Left lung (tissue), 4 donors: ENCODE measurements at regions not wholly inside any gene's neighbourhood (a gene's known extent, or its start where the extent isn't known, plus 50 kb on each side); places are given as distances from the start of the nearest gene placed in this dataset.

Source experiments
- ATAC-seq: fragments of 200-7000 bp; cut with Tn5 transposase; one replicate; pipeline ENCODE4 v1.9.1; 2020; ENCODE audit warnings: moderate library complexity
- DNase-seq, 4 donors: peaks; one replicate each; pipeline ENCODE4 v3.0.0-alpha.2; 2013 to 2020
- H3K27ac ChIP-seq, 2 donors: fragments of 200-600 bp; sonication (generic) in 1 of 2; one replicate each; pipeline versions ENCODE4 v1.5.0 to v1.8.0; 2020 to 2021
- H3K27me3 ChIP-seq, 2 donors: fragments of 200-600 bp; sonication (generic) in 1 of 2; one replicate each; pipeline versions ENCODE4 v1.5.0 to v1.8.0; 2020 to 2021
- H3K36me3 ChIP-seq, 2 donors: fragments of 200-600 bp; sonication (generic) in 1 of 2; one replicate each; pipeline versions ENCODE4 v1.5.0 to v1.8.0; 2020 to 2021
- H3K4me1 ChIP-seq, 2 donors: fragments of 200-600 bp; one replicate each; pipeline ENCODE4 v1.8.0; 2021
- H3K4me3 ChIP-seq, 2 donors: fragments of 200-600 bp; sonication (generic) in 1 of 2; one replicate each; pipeline versions ENCODE4 v1.5.0 to v1.8.0; 2020 to 2021; ENCODE audit warnings: mild to moderate bottlenecking in 1 of 2
- H3K9me3 ChIP-seq, 2 donors: fragments of 200-600 bp; sonication (generic) in 1 of 2; one replicate each; pipeline versions ENCODE4 v1.5.0 to v1.8.0; 2020 to 2021
- intact Hi-C, 2 donors: fragments of 100-400 bp; cut with DNase I; formaldehyde crosslinking; loops; one replicate each; pipeline versions ENCODE4 v1.11.2 to v1.14.2; 2022
- TF ChIP-seq, protein P1 (sequence below), 2 donors: fragments of 200-600 bp; sonication (generic) in 1 of 2; IDR thresholded peaks; one replicate each; pipeline versions ENCODE4 v1.5.0 to v1.8.0; 2021; ENCODE audit warnings: antibody characterized with exemption in 2 of 2
- donor health status: DM: no; HTN: yes; CAD: no.
- donor health status: DM: no; HTN: no; CAD: no.

DNA sequence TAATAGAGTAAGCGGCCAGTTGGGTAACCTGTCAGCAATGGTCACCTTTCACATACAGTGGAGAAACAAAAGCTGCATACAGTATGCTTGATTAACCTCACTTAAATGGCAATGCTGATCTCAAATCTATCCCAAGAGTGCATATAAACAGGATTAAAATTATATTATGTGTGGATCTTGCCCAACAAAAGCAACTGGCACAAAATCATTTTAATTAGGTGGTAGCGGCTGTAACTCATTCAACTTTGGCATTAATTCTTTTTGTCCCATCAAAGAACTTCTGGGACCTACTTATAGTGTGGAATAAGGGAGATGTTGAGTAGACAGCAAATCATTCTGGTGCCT lies 167.8 kb upstream of the VRK2 start:
- Histone ChIP-seq H3K27me3 (no peaks in the 10 kb centered on the region), H3K9me3 (no peaks in the 10 kb centered on the region), H3K27ac (no peak overlapping the region), H3K36me3 (no peaks in the 10 kb centered on the region), H3K4me1 (no peaks in the 10 kb centered on the region), H3K4me3 (no peak overlapping the region)
- ATAC-seq: no peak
- DNase-seq: no peak
- intact Hi-C loops: no loop called here
- TF ChIP-seq, protein P1, sequence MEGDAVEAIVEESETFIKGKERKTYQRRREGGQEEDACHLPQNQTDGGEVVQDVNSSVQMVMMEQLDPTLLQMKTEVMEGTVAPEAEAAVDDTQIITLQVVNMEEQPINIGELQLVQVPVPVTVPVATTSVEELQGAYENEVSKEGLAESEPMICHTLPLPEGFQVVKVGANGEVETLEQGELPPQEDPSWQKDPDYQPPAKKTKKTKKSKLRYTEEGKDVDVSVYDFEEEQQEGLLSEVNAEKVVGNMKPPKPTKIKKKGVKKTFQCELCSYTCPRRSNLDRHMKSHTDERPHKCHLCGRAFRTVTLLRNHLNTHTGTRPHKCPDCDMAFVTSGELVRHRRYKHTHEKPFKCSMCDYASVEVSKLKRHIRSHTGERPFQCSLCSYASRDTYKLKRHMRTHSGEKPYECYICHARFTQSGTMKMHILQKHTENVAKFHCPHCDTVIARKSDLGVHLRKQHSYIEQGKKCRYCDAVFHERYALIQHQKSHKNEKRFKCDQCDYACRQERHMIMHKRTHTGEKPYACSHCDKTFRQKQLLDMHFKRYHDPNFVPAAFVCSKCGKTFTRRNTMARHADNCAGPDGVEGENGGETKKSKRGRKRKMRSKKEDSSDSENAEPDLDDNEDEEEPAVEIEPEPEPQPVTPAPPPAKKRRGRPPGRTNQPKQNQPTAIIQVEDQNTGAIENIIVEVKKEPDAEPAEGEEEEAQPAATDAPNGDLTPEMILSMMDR (IDR thresholded peaks at IDR 0.05): no peak

DNA sequence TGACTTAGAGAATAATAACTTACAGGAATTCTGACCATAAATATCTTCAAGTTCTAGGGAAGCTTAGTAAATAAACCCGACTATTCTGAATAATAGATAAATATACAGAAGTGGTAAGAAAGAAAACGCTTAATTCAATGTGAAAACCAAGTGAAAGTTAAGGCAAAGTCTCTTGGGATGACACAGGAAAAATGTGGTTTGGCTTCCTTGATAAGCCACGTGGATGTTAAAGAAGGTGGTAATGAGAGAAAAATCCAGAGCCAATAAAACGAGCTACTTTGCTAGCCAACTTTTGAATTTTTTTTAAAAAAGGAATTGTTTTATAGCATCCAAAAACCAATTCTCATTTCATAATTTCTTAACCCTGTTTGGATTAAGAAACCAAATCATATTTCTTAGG lies 166.2 kb upstream of the VRK2 start:
- DNase-seq (no peak), ATAC-seq (no peak)
- no peaks in the 10 kb centered on the region for H3K9me3 ChIP-seq
- TF ChIP-seq, protein P1 (IDR thresholded peaks at IDR 0.05): no peak
- no peak overlapping the region for H3K27ac ChIP-seq
- no peaks in the 10 kb centered on the region for H3K36me3 ChIP-seq
- H3K4me1 ChIP-seq: no peaks in the 10 kb centered on the region
- H3K27me3 ChIP-seq: no peaks in the 10 kb centered on the region
- intact Hi-C loops: no loop called here
- H3K4me3 ChIP-seq: no peak overlapping the region

DNA sequence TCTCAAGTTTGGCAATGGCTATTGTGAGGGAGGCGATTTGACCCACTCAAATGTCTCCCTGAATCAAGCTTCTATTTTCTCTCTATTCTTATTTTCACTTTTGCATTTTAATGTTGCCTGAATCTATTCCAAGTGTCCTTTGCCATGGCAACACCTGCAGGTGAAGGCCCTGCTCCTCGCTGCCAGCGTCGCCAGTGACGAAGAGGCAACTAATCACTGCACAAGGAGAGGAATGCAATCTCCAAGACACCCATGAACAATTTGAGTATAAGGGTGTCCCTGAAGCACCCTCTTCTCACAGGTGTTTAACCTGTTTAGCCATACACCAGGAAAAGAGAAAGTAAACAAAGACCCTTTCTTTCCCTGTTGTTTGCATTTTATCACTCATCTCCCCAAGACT lies 165.6 kb upstream of the VRK2 start:
- DNase-seq: peak in 1 of 4 donors; percentile 58
- TF ChIP-seq, protein P1 (IDR thresholded peaks at IDR 0.05): no peak
- peak; percentile 14 for ATAC-seq
- Histone ChIP-seq H3K4me1 (no peaks in the 10 kb centered on the region), H3K36me3 (no peaks in the 10 kb centered on the region), H3K27me3 (no peaks in the 10 kb centered on the region), H3K9me3 (no peaks in the 10 kb centered on the region), H3K27ac (no peak overlapping the region), H3K4me3 (no peak overlapping the region)
- intact Hi-C loops: no loop called here

DNA sequence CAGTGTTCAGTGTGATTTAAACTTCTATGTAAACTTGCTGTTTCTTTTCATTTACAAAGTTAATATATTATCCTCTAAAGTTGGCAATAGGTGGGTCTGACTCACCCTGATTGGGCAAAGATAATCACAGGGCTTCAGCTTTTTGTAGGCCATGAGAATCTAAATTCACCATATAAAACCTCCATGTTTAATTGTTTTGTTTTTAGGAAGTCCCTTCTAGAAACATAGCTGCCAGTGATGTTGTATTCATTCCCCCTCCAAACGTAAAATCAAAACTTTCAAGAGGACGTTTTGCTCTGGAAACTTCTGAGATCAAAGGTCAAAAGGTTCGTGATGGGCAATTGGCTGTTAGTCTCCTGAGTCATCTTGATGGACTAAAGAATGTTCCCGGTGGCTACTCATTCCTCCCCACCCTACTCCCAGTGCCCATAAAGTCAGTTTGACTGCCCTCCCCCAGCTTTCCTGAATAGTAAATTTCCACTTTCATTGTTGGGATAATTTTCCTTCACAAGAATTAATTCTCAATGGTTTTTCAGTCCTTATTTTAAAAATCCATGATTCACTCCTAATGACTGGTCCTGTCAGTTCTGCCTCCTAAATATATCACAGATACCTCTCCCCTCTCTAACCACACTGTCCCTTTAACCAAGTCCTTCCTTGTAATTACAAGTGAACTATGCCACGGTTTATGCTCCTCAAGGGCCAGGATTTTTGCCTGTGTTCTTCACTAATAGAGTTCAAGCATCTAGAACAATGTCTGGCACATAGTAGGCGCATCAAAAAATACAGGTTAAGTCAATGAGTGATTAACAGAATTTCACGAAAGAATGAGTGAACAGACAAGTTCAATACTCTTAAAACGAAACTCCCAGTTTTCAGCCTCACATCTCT lies 164.4 kb upstream of the VRK2 start:
- intact Hi-C loops: no loop called here
- no peaks in the 10 kb centered on the region for H3K9me3 ChIP-seq
- no peak overlapping the region for H3K27ac ChIP-seq
- TF ChIP-seq, protein P1 (IDR thresholded peaks at IDR 0.05): no peak
- ATAC-seq (no peak), DNase-seq (no peak)
- no peaks in the 10 kb centered on the region for H3K36me3 ChIP-seq
- H3K4me1 ChIP-seq: no peaks in the 10 kb centered on the region
- H3K4me3 ChIP-seq: no peak overlapping the region
- no peaks in the 10 kb centered on the region for H3K27me3 ChIP-seq

DNA sequence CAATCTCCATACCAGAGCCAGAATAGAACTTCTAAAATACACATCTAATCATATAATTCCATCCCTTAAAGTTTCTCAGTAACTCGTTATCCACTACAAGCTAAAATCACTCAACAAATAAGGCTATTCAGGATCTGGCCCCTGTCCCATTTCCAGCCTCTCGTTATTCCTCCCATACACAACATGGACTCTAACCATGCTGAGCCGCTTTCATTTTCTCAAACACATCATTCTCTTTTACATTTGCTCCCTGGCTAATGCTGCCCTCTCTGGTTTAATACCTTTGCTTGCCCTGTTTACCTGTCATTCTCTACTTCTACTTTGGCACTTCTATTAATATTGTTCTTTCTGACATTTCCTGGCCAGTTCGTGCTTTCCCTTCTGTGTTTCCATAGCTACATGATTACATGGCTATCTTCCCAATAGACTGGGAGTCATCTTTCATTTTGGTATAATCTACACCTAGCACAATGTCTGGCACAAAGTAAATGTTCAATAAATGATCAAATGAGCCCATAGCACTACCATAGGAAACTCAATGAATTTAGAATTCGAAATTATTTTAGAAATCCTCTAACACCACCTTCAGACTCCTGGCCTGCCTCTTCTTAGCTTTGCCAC lies 163.6 kb upstream of the VRK2 start:
- Histone ChIP-seq H3K27me3 (no peaks in the 10 kb centered on the region), H3K27ac (no peak overlapping the region), H3K9me3 (no peaks in the 10 kb centered on the region), H3K4me3 (no peak overlapping the region), H3K4me1 (no peaks in the 10 kb centered on the region), H3K36me3 (no peaks in the 10 kb centered on the region)
- ATAC-seq: no peak
- intact Hi-C loops: no loop called here
- DNase-seq: no peak
- TF ChIP-seq, protein P1 (IDR thresholded peaks at IDR 0.05): no peak
